Vagina (tissue), 2 donors: ENCODE measurements at regions not wholly inside any gene's neighbourhood (a gene's known extent, or its start where the extent isn't known, plus 50 kb on each side); places are given as distances from the start of the nearest gene placed in this dataset.

Experiments
- DNase-seq, 2 donors: peaks; one replicate each; pipeline ENCODE4 v3.0.0-alpha.2; 2017; ENCODE audit errors: extremely low spot score in 2 of 2
- H3K27ac ChIP-seq: fragments of 200-600 bp; sonication (generic); one replicate; pipeline ENCODE4 v1.5.1; 2019
- H3K27me3 ChIP-seq: fragments of 200-600 bp; sonication (generic); one replicate; pipeline ENCODE4 v1.5.1; 2019
- H3K36me3 ChIP-seq, 2 donors: fragments of 200-600 bp; sonication (generic); one replicate each; pipeline ENCODE4 v1.5.1; 2017 to 2019
- H3K4me1 ChIP-seq: fragments of 200-600 bp; sonication (generic); one replicate; pipeline ENCODE4 v1.5.1; 2019
- H3K4me3 ChIP-seq, 2 donors: fragments of 200-600 bp; sonication (generic); 1 replicate in 1 of 2; 2 replicates in 1 of 2; pipeline ENCODE4 v1.5.1; 2016 to 2019
- H3K9me3 ChIP-seq: fragments of 200-600 bp; sonication (generic); one replicate; pipeline ENCODE4 v1.5.1; 2019
- POLR2A ChIP-seq, 2 donors: fragments of 450-650 bp; IDR thresholded peaks; one replicate each; pipeline ENCODE4 v1.6.1; 2017; ENCODE audit warnings: antibody characterized with exemption in 2 of 2, mild to moderate bottlenecking in 2 of 2, moderate library complexity in 2 of 2
- POLR2AphosphoS5 ChIP-seq, 2 donors: sonication (generic); formaldehyde crosslinking; IDR thresholded peaks; one replicate each; pipeline ENCODE4 v1.9.0; 2017; ENCODE audit warnings: antibody characterized with exemption in 2 of 2, mild to moderate bottlenecking in 2 of 2, low read depth in 1 of 2; ENCODE audit not compliant: insufficient read depth in 1 of 2
- intact Hi-C: fragments of 100-400 bp; cut with DNase I; formaldehyde crosslinking; loops from one replicate; pipeline ENCODE4 v1.15.1; 2023
- TF ChIP-seq, protein P1 (sequence below), 3 experiments: fragments of 450-650 bp in 2 of 3; fragments of 200-600 bp in 1 of 3; sonication (generic) in 1 of 3; IDR thresholded peaks; one replicate each; pipeline ENCODE4 v1.5.1; 2017 to 2019; ENCODE audit warnings: antibody characterized with exemption in 3 of 3, mild to moderate bottlenecking in 2 of 3, moderate library complexity in 2 of 3

DNA sequence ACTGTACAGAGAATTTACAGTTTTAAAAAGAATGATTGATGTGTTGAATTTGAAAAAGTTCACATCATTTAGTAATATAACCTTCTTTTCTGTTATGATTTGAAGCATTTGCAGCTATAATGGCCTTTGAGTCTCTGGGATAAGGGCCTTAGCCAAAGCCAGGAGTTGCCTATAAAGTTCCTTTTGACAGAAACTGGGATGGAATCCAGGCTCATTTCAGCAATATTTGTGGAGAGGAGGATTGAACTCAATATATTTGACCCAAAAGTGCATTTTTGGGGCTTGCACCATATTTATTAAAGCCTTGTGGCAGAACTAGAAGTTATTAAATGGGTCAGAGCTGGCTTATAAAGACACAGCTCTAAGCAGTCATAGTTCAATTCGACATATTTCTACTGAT lies 348.7 kb upstream of the EPHA3 start:
- TF ChIP-seq POLR2AphosphoS5 (IDR thresholded peaks at IDR 0.05; ENCODE audit: insufficient read depth in 1 of 2, low read depth in 1 of 2) = no peak
- TF ChIP-seq, protein P1, sequence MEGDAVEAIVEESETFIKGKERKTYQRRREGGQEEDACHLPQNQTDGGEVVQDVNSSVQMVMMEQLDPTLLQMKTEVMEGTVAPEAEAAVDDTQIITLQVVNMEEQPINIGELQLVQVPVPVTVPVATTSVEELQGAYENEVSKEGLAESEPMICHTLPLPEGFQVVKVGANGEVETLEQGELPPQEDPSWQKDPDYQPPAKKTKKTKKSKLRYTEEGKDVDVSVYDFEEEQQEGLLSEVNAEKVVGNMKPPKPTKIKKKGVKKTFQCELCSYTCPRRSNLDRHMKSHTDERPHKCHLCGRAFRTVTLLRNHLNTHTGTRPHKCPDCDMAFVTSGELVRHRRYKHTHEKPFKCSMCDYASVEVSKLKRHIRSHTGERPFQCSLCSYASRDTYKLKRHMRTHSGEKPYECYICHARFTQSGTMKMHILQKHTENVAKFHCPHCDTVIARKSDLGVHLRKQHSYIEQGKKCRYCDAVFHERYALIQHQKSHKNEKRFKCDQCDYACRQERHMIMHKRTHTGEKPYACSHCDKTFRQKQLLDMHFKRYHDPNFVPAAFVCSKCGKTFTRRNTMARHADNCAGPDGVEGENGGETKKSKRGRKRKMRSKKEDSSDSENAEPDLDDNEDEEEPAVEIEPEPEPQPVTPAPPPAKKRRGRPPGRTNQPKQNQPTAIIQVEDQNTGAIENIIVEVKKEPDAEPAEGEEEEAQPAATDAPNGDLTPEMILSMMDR (IDR thresholded peaks at IDR 0.05) = no peak
- TF ChIP-seq POLR2A (IDR thresholded peaks at IDR 0.05) = no peak
- no peak overlapping the region for H3K27ac ChIP-seq
- intact Hi-C loops = no loop called here
- no peak overlapping the region for H3K4me3 ChIP-seq
- DNase-seq = no peak
- no peaks in the 10 kb centered on the region for H3K9me3 ChIP-seq
- H3K4me1 ChIP-seq = no peaks in the 10 kb centered on the region
- no peaks in the 10 kb centered on the region for H3K27me3 ChIP-seq
- no peaks in the 10 kb centered on the region for H3K36me3 ChIP-seq

DNA sequence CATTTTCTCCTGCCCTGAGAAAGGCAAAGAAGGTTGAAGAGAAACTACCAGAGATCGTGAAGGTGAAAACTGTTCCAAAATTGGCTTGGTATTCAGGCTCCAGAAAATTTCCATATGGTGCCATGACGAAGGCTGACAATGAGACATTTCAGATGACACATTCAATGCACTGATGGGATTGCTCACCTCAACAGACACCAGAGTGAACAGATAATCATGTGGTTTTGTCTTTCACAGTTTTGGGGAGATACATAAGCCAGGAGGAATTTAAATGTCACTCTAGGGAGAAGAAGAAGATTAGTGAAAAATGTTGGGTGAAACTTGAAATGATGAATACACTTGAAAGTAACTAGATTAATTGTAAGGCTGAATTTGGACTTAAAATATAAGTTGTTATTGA lies 339.7 kb upstream of the EPHA3 start:
- Histone ChIP-seq H3K4me1 (no peaks in the 10 kb centered on the region), H3K4me3 (no peak overlapping the region), H3K27me3 (no peaks in the 10 kb centered on the region), H3K36me3 (no peaks in the 10 kb centered on the region), H3K9me3 (no peaks in the 10 kb centered on the region), H3K27ac (no peak overlapping the region)
- TF ChIP-seq POLR2A (IDR thresholded peaks at IDR 0.05) (no peak), POLR2AphosphoS5 (IDR thresholded peaks at IDR 0.05; ENCODE audit: insufficient read depth in 1 of 2, low read depth in 1 of 2) (no peak)
- TF ChIP-seq, protein P1 (IDR thresholded peaks at IDR 0.05) = no peak
- intact Hi-C loops = no loop called here
- DNase-seq = no peak

DNA sequence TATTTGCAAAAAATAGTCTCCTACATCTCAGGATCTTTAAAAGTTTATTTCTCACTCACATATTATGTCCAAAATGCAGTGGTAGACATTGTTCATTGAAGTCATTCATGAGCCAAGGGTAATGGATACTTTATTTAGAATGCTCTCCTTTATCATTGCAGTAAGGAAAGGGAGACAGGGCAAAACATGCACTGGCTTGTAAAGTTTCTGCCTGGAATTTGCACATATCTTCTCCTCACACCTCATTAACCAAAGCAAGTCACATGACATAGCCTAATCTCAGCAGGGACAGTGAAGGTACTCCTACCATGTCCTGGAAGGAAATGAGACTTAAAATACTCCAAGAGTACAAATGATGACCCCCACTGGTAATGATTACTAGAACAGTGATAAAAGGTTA lies 333.7 kb upstream of the EPHA3 start:
- intact Hi-C loops = no loop called here
- H3K36me3 ChIP-seq = no peaks in the 10 kb centered on the region
- no peak for DNase-seq
- H3K27me3 ChIP-seq = no peaks in the 10 kb centered on the region
- H3K27ac ChIP-seq = no peak overlapping the region
- no peaks in the 10 kb centered on the region for H3K9me3 ChIP-seq
- H3K4me1 ChIP-seq = no peaks in the 10 kb centered on the region
- TF ChIP-seq, protein P1 (IDR thresholded peaks at IDR 0.05) = no peak
- TF ChIP-seq POLR2AphosphoS5 (IDR thresholded peaks at IDR 0.05; ENCODE audit: insufficient read depth in 1 of 2, low read depth in 1 of 2) (no peak), POLR2A (IDR thresholded peaks at IDR 0.05) (no peak)
- H3K4me3 ChIP-seq = no peak overlapping the region

DNA sequence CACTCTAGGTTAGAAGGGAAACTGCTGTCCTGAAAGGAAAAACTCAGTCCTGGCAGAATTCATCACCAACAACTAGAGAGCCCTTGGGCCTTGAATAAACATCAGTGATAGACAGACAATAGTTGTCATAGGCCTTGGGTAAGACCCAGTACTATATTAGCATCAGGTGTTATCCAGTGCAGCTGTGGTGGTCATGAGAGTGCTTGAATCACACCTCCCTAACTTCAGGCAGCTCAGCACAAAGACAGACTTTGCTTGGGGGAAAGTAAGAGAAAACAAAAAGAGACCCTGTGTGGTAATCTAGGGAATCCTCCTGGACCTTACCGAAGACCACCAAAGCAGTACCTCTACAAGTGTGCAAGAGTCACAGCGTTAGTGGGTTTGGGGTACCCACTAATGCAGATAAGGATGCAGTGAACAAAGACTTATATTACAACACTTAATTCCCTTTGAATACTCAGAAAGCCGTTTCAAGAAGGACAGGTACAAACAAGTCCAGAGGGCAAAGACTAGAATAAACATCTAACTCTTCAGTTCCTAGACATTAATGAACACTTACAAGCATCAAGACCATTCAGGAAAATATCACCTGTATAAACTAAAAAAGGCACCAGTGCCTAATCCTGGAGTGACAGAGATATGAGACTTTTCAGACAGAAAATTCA lies 332.3 kb upstream of the EPHA3 start:
- TF ChIP-seq, protein P1 (IDR thresholded peaks at IDR 0.05) = no peak
- TF ChIP-seq POLR2AphosphoS5 (IDR thresholded peaks at IDR 0.05; ENCODE audit: insufficient read depth in 1 of 2, low read depth in 1 of 2) (no peak), POLR2A (IDR thresholded peaks at IDR 0.05) (no peak)
- Histone ChIP-seq H3K4me1 (no peaks in the 10 kb centered on the region), H3K27me3 (no peaks in the 10 kb centered on the region), H3K4me3 (no peak overlapping the region), H3K9me3 (no peaks in the 10 kb centered on the region), H3K36me3 (no peaks in the 10 kb centered on the region), H3K27ac (no peak overlapping the region)
- no peak for DNase-seq
- intact Hi-C loops = no loop called here

DNA sequence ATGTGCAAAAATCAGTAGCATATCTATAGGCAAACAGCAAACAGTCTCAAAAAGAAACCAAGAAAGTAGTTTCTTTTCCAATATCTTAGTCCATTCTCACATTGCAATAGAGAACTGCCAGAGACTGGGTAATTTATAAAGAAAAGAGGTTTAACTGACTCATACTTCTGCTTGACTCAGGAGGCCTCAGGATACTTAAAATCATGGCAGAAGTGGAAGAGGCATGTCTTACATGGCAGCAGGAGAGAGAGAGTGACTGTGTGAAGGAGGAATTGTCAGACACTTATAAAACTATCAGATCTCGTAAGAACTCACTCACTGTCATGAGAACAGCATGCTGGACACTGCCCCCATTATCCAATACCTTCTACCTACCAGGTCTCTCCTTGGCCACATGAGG lies 327.9 kb upstream of the EPHA3 start:
- Histone ChIP-seq H3K27ac (no peak overlapping the region), H3K4me3 (no peak overlapping the region), H3K4me1 (no peaks in the 10 kb centered on the region), H3K27me3 (no peaks in the 10 kb centered on the region), H3K9me3 (no peaks in the 10 kb centered on the region), H3K36me3 (no peaks in the 10 kb centered on the region)
- intact Hi-C loops = no loop called here
- no peak for DNase-seq
- TF ChIP-seq POLR2A (IDR thresholded peaks at IDR 0.05) = no peak
- TF ChIP-seq, protein P1 (IDR thresholded peaks at IDR 0.05) = no peak
- no peak for TF ChIP-seq POLR2AphosphoS5 (IDR thresholded peaks at IDR 0.05; ENCODE audit: insufficient read depth in 1 of 2, low read depth in 1 of 2)
